ENCODE measurements at regions not wholly inside any gene's neighbourhood (a gene's known extent, or its start where the extent isn't known, plus 50 kb on each side); places are given as distances from the start of the nearest gene placed in this dataset.

DNA sequence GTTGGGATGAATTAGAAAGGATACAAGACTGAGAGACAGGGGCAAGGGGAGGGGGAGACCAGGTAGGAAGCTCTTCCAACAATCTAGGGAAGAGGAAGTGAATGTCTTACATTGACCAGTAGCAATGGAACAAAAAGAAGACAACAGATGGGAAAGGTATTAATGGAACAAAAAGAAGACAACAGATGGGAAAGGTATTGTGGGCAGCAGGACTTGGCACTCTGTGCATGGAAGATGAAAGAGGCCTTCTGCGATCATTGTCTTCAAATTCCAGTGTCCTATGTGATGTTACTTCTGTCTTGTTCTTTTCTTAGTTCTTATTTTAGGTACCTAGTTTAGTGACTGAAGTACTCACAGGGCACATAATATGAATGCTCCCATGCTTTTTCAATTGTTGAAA lies 161.8 kb downstream of the PALM2AKAP2 start:
- no peak for DNase-seq (ENCODE audit: low read depth, low spot score)

DNA sequence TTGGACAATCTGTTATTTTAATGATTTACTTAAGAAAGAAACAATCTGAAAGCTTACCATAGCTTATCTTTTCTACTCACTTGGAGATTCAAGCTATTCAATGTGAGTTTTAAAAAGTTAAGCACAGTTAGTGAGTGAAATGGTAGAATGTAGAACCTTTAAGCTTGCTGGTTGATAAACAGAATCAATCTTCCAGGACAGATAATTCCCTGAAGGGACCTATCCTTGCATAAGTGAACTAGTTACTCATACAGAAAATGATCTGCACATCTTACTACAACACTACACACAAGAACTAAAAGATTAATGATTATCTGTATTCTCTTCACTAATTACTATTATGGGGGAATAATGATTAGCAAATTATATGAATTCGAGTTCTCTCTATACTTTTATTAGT lies 165.6 kb downstream of the PALM2AKAP2 start:
- no peak for DNase-seq (ENCODE audit: low read depth, low spot score)

DNA sequence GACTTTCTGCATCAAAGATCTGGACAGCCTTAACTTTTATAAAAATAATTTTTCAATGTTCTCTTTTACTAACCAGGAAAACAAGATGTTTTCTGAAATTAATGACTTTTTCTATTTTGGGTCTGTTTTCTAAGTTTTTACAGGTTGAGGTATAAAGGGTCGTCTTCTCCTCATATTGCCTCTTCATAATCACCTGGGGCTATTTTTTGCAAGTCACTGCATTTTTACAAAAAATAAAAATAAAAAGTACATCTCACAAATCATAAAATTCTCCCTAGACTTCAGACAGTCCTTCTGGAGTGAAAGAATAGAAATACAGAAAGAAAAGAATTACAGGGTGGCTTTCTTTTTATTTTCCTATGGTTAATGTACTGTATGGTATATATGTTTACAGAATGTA lies 168.5 kb downstream of the PALM2AKAP2 start:
- no peak for DNase-seq (ENCODE audit: low read depth, low spot score)

GRCh38 chr9:109950710-109951443 lies 170.9 kb downstream of the PALM2AKAP2 start:
- no peak for DNase-seq (ENCODE audit: low read depth, low spot score)

DNA sequence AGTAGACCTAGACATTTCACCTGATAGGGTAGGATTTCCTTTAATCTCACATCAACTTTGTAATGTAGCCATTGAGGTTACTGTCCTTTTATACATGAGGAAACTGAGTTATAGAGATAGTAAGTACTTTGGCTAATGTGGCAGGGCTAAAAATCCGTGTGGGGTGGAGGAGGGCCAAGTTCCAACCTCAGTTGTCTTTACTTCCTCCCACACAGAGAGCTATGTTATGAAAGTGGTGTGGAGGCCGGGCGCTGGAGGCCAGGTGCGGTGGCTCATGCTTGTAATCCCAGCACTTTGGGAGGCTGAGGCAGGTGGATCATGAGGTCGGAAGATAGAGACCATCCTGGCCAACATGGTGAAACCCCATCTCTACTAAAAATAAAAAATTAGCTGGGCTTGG lies 173.3 kb downstream of the PALM2AKAP2 start:
- no peak for DNase-seq (ENCODE audit: low read depth, low spot score)

DNA sequence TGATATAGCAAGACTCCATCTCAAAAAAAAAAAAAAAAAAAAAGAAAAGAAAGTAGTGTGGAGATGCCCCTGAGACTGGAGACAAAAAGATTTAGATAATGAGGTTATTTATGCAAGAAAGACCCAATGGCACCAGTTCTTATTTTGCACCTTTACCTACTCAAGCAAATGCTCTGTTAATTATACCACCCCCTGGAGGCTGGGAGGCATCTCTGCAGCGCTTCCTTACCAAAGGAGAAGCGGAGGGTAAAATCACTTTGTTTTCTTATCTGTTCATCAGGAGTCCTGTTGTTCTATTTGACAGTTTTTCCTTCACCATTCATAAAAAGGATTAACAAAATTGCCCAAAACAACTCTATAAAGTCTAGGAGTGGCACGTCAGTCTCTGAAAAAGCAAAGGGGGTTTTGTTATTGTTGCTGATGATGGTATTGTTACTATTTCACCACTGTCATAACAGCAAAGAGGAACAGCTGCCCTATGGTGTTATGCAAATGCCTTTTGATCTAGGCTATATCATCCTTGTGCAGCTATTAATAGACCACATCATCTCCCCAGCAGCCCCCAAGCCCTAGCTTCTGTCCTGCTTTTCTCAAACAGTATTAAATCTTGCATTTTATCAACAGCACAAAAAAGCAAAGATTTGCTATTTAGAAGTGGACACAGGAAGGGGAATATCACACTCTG lies 174.0 kb downstream of the PALM2AKAP2 start:
- no peak for DNase-seq (ENCODE audit: low read depth, low spot score)

- DNase-seq (ENCODE audit: low read depth, low spot score) = no peak
Observed at GRCh38 chr9:109956717-109957440, 176.9 kb downstream of the PALM2AKAP2 start.

DNA sequence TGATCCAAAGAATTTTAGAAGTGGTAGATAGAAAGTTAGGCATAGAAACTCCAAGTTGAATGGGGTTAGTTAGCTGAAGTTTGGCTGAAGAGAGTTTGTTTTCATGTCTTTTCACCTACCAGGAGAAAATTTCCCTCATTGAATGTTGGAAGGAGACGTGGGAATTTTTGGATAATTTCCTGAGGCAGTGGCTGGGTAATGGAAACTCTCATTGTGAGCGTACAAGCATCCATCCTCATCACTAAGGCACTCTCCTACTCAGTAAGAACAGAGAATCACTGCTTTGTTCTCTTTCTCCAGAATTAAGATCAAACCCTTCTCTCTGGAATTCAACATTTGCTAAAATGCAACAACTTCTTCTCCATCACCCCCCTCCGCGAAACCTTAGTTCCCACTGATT lies 179.7 kb downstream of the PALM2AKAP2 start:
- DNase-seq (ENCODE audit: low read depth, low spot score) = no peak

DNA sequence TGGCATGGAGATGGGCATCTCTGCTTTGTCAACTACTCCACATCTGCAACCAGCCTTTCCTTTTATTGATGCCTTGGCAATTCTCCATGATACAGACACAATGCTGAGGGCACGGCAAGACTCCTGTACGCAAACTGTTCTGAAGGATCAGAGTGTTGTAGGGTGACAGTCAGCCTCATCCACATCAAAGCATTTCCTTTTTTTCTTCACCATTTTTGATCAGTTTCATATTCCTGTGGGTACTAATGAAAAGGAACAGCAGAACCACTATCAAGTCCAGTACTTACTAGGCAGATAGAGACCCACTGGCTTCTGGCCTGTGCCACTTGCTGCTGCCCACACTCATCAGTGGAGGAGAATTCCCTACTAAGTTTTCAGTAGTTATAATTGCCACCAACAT lies 181.6 kb downstream of the PALM2AKAP2 start:
- DNase-seq (ENCODE audit: low read depth, low spot score) = no peak

DNA sequence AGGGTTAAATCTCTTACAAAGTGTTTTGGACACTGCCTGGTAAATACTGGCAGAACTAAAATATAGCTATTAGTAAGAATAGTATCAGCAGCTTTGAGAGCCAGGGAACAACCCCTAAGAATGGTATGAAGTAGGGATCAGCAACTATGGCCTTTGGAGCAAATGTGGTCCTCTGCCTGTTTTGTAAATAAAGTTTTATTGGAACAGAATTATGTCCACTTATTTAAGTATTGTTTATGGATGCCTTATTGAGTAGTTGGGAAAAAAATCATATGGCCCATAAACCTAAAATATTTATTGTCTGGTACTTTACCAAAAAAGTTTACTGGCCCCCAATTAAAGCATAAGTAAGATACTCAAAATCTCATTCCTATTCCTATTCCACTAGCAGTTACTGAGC lies 182.2 kb downstream of the PALM2AKAP2 start:
- DNase-seq (ENCODE audit: low read depth, low spot score) = no peak

GRCh38 chr9:109963079-109963478 lies 183.1 kb downstream of the PALM2AKAP2 start:
- no peak for DNase-seq (ENCODE audit: low read depth, low spot score)

DNA sequence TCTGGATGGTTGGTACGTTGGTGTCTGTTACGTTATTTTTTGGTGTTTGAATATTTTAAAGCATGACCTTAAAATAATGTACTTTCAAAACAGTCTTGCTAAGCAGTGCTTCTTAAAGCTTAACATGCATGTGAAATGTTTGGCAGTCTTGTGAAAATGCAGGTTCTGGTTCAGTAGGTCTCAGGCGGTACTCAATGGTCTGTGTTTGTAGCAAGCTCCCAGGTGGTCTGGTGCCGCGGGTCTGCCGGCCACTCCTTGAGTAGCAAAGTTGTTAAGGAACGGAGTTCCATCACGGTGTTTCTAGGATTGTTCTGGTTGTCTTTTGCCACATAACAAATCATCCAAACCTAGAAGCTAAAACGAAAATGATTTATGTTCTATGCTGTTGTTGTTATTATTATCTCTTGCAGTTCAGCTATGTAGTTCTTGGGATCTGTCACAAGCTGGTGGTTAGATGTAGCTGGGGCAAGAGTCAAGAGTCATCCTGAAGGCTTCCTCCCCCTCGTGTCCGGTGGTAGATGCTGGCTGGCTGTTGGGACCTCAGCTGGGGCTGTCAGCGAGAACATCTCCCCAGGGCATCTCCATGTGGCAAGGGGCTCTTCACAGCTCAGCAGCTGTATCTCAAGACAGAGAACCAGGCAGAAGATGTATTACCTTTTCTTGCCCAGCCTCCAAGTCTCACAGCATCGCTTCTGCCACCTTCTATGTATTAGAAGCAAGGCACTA lies 186.8 kb downstream of the PALM2AKAP2 start:
- no peak for DNase-seq (ENCODE audit: low read depth, low spot score)

GRCh38 chr9:109967651-109968642 lies 187.9 kb downstream of the PALM2AKAP2 start:
- DNase-seq (ENCODE audit: low read depth, low spot score) = no peak

- no peak for DNase-seq (ENCODE audit: low read depth, low spot score)
Observed at GRCh38 chr9:109969011-109969410, 189.0 kb downstream of the PALM2AKAP2 start.

- no peak for DNase-seq (ENCODE audit: low read depth, low spot score)
Observed at GRCh38 chr9:109969573-109970237, 189.7 kb downstream of the PALM2AKAP2 start.

DNA sequence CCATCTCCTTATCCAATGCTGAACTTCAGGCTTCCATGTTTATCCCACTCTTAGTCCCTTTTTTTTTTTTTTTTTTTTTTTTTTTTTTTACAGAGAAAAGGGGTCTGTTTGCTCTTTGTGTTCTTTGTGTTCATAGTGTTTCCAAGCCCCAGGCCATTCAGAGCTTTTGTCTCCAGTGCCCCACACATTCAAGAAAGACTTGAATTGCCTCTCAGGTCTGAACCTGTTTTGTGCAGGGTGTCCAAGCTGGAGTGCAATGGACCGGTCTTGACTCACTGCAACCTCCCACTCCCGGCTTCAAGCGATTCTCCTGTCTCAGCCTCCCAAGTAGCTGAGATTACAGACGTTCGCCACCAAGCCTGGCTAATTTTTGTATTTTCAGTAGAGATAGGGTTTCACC lies 191.2 kb downstream of the PALM2AKAP2 start:
- no peak for DNase-seq (ENCODE audit: low read depth, low spot score)

DNA sequence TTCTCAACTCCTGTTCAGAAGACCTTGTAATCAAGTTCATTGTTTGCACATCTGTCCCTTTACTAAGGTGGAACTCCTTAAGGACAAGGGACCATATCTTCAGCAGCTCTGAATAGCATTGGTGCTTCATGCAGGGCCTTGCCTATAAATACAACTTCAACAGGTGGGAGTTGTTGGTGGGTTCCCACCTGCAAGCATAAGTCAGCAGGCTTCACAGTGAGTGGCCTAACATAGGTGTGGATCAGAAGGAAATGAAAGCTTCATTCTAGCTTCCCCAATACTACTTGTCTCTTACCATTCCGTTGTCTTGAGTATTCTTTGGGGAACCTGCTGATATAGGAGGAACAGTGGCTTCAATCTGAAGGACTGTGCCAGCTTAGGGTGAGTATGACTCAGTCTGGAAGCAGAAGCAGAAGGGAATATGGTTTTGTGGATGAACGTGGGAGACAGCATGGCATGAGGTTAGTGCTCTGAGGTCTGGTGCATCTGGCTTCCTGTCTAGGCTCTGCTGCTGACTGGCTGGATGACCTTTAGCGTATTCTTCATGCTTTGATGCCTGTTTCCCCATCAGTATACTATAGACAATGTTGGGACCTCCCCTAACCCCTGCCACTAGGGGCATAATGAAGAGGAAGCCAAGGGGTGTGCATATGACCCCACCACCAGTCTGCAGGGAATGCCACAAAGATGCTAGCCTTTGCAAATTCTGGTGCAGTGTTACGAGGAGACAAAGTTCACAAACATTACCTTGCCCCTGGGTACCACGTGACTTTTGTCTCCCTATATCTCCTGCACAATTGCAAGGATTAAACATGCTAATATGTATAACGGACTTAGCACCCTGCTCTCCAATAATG lies 192.3 kb downstream of the PALM2AKAP2 start:
- no peak for DNase-seq (ENCODE audit: low read depth, low spot score)

DNA sequence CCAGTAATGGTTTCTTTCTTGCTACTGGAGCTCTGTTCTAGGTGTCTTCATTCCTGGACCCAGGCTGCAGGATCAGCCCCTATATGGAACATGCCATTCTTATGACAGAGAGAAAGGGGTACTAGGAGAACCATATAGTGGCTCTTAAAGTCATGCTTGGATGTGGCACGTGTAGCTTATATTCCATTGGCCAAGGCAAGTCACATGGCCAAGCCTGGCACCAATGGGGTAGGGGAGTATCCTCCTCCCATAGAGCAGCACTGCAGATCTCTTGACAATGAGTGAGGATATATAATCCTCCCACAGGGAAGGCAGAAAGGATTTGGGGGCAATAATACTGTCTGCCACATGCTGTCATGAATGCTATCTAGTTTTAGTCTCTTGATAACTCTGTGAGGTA lies 193.3 kb downstream of the PALM2AKAP2 start:
- DNase-seq (ENCODE audit: low read depth, low spot score) = no peak

Data from activated CD4-positive, CD25-positive, alpha-beta regulatory T cell treated with anti-CD3 and anti-CD28 coated beads, Interleukin-2, amount 50 U/mL, for 16 hours (primary cell).